22Rv1 (cell line): ENCODE measurements at regions not wholly inside any gene's neighbourhood (a gene's known extent, or its start where the extent isn't known, plus 50 kb on each side); places are given as distances from the start of the nearest gene placed in this dataset.

Experiments used
- CTCF ChIP-seq: fragments of 450-650 bp; IDR thresholded peaks from 2 replicates; pipeline ENCODE4 v1.5.1; 2017; ENCODE audit warnings: mild to moderate bottlenecking
- ZFX ChIP-seq: fragments of 450-650 bp; IDR thresholded peaks from 2 replicates; pipeline ENCODE4 v1.6.1; 2017; ENCODE audit warnings: antibody characterized with exemption, borderline replicate concordance

- TF ChIP-seq CTCF, result no peak
- no peak for TF ChIP-seq ZFX
Measured at GRCh38 chr9:86749894-86750255, 197.4 kb downstream of the GAS1 start.
